ENCODE measurements at regions not wholly inside any gene's neighbourhood (a gene's known extent, or its start where the extent isn't known, plus 50 kb on each side); places are given as distances from the start of the nearest gene placed in this dataset.

DNA sequence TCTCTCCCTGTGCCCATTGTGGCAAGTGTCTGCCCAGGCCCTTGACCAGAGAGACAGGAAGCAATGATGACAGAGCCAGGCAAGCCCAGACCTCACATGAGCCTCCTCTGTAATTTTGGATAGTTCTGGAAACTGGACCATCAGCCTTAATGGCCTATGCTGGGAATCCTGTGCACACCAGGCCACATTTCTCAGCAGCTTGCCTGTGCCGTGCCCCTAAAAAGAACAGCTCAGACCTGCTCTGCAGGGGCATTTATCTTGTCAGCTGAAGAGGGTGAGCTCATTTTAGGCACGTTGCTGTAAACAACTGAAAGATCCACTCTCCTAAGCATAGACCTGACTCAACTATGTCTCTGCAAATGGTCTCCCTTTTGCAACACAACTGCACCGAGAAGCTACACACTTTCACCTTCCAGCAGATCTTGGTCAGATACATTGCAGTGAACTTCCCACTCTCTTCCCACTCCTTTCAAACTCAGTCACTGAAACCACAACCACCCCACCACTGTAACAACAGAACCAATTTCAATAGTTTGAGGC is 53.5 kb upstream of the BACH1 start:
- H3K4me1 ChIP-seq = no peaks in the 10 kb centered on the region
- H3K27ac ChIP-seq = no peak overlapping the region
- no peaks in the 10 kb centered on the region for H3K36me3 ChIP-seq
- DNase-seq (ENCODE audit: low spot score in 2 of 2) = no peak
- H3K4me3 ChIP-seq = no peak overlapping the region
- no peak for TF ChIP-seq POLR2AphosphoS5 (IDR thresholded peaks at IDR 0.05)
- no peak for TF ChIP-seq CTCF (IDR thresholded peaks at IDR 0.05)
- TF ChIP-seq POLR2A (IDR thresholded peaks at IDR 0.05) = no peak
- H3K27me3 ChIP-seq = no peaks in the 10 kb centered on the region
- intact Hi-C loops (cut with DNase I; ENCODE audit: low total_unique reads) = no loop called here
- H3K9me3 ChIP-seq = no peaks in the 10 kb centered on the region

DNA sequence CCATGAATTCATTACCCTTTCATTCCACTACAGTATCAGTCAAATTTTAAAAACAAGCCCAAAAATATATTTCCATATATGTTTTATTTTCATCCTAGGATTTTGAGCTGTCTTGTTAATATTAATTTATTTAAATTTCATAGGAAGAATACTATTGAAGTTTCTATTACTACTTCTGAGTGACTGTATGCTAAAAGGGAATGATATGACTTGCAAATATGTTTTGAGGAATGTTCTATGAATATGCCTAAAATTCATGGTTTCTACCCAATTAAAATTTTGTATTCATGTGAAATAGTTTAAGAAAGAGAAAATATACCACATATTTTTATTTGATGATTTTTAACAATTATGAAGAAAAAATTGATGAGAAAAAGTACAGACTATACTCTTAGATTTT is 52.9 kb upstream of the BACH1 start:
- TF ChIP-seq POLR2AphosphoS5 (IDR thresholded peaks at IDR 0.05) (no peak), POLR2A (IDR thresholded peaks at IDR 0.05) (no peak), CTCF (IDR thresholded peaks at IDR 0.05) (no peak)

DNA sequence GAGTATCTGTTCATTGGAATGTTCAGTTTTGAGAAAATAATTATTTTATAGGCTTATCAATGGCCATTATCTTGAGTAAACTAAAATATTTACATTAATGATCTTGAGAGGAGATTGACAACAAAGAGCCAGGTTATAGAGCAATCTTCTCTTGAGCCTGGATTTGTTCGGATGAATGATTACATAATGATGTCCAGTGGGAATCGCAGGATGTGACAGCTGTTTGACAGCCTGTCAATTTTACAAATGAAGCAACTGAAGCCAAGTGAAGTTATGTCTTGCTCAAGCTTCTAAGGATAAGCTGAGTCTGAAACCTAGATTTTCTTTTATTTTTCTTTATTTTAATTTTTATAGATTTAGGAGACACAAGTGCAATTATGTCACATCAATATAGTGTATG is 52.1 kb upstream of the BACH1 start:
- TF ChIP-seq CTCF (IDR thresholded peaks at IDR 0.05) (no peak), POLR2A (IDR thresholded peaks at IDR 0.05) (no peak), POLR2AphosphoS5 (IDR thresholded peaks at IDR 0.05) (no peak)
- intact Hi-C loops (cut with DNase I; ENCODE audit: low total_unique reads) = no loop called here
- H3K9me3 ChIP-seq = no peaks in the 10 kb centered on the region

More for the DNA sequence above, 52.9 kb upstream of the BACH1 start:
- Histone ChIP-seq H3K27me3 (no peaks in the 10 kb centered on the region), H3K27ac (no peak overlapping the region), H3K4me3 (no peak overlapping the region), H3K36me3 (no peaks in the 10 kb centered on the region), H3K4me1 (no peaks in the 10 kb centered on the region), H3K9me3 (no peaks in the 10 kb centered on the region)
- DNase-seq (ENCODE audit: low spot score in 2 of 2) = no peak
- intact Hi-C loops (cut with DNase I; ENCODE audit: low total_unique reads) = no loop called here

DNA sequence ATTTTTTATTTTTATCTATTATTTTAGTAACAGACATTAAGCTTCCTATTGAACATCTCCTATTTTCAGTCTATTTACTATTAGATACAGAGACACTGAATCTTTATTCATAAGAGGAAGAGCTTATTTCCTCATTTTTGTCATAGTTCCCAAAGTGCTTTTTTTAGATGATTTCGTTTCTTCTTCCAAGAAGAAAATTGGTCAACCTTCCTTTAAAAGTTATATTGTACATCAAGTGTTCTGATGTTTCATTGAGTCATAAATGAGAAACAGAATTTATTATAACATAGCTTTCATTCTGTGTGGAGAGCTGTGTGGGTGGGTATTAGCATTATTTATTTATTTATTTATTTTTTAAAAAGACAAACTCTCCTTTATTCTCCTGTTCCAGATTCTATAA is 50.6 kb upstream of the BACH1 start:
- TF ChIP-seq POLR2A (IDR thresholded peaks at IDR 0.05) (no peak), POLR2AphosphoS5 (IDR thresholded peaks at IDR 0.05) (no peak), CTCF (IDR thresholded peaks at IDR 0.05) (no peak)
- DNase-seq (ENCODE audit: low spot score in 2 of 2) = no peak
- Histone ChIP-seq H3K9me3 (peaks cover 0 to 3% of the 10 kb centered on the region in 2 donors), H3K36me3 (no peaks in the 10 kb centered on the region), H3K4me1 (no peaks in the 10 kb centered on the region), H3K27me3 (no peaks in the 10 kb centered on the region), H3K4me3 (no peak overlapping the region), H3K27ac (no peak overlapping the region)
- intact Hi-C loops (cut with DNase I; ENCODE audit: low total_unique reads) = no loop called here

More for the DNA sequence above, 52.1 kb upstream of the BACH1 start:
- no peaks in the 10 kb centered on the region for H3K36me3 ChIP-seq
- no peaks in the 10 kb centered on the region for H3K27me3 ChIP-seq
- no peak for DNase-seq (ENCODE audit: low spot score in 2 of 2)
- H3K4me3 ChIP-seq = no peak overlapping the region
- H3K27ac ChIP-seq = no peak overlapping the region
- H3K4me1 ChIP-seq = no peaks in the 10 kb centered on the region

Data from breast epithelium (tissue), 4 donors.